ENCODE measurements at regions not wholly inside any gene's neighbourhood (a gene's known extent, or its start where the extent isn't known, plus 50 kb on each side); places are given as distances from the start of the nearest gene placed in this dataset.

DNA sequence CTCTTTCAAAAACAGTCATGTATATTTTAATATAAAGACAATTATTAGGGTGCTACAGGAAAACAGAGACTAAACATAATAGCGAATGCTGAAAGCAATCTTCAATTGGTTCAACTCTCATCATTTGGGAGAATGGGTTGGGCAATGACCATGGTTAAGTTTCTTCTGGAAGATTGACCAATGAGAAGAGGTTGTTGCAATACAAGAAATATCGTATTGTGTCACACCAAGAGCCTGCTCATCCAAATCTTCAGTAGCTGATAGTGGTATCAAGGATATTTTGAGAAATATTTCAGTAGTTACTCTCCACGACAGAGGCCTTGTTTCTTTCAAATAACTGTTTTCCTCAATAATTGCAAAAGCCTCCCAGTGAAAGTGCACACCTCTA, 83.0 kb upstream of the FNDC3A start:
- DNase-seq, result no peak

- no peak for DNase-seq
Observed at GRCh38 chr13:48896312-48896711, 79.4 kb upstream of the FNDC3A start.

GRCh38 chr13:48901781-48902180, 73.9 kb upstream of the FNDC3A start:
- no peak for DNase-seq

DNA sequence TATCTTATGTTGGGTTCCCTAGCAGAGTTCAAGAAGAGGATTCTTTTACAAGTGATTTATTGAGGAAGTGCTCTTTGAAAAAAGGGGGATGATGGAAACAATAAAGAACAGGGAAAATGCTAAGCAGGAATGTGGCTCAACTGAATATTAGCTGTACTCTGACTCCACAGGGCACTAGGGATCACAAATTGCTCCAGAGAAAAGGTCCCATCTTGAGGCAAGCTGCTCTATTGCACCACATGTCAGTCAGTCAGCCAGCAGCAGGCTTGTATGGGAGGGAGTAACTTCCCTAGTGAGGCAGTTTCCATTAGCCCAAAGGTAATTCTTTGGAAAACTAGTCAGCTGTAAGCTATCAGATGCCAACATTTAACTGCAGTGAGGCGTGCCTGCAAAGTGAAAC, 73.3 kb upstream of the FNDC3A start:
- DNase-seq, result no peak

DNA sequence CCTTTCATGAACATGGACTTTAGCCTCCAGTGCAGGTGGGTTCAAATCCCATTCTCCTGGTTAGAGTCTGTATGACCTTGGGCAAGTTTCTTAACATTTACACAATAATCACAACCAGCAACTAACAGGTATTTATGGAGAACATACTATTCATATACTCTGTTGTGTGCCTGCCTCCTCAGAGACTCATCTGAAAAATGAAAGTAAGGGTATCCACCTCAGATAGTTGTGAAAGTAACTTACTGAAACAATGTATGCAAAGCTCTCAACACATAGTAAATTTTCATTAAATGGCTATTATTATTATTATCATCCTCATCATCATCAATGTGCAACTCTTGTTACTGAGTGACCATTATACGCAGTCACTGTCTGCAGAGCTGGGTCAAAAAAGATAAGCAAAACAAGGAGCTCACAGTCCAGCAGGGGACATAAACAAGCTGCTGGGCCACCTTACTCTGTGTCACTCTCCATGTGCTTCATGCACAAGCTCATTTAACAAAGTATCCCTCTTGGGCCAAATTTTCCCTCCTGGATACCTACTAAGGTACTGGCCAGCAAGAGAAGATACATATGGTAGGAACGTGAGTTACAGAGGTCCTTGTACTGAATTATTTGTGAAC, 70.9 kb upstream of the FNDC3A start:
- DNase-seq, result no peak

DNA sequence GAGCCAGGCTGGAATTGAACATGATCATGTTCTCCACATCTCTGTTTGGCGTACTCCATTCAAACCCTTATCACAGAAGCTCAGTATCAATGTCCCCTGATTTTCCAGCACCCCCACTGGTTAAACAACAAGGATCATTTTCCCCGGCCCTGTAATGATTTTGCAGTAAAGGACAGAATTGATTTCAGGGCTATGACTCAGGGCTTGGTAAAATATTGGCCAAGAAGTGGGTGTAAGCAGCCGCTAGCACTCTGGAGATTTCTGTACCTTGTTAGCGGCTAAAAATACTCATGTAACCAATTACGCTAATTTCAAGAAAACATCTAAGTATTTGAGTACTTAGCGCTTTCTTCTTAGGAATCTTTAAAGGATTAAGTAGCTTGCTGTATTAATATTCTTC, 69.5 kb upstream of the FNDC3A start:
- no peak for DNase-seq

DNA sequence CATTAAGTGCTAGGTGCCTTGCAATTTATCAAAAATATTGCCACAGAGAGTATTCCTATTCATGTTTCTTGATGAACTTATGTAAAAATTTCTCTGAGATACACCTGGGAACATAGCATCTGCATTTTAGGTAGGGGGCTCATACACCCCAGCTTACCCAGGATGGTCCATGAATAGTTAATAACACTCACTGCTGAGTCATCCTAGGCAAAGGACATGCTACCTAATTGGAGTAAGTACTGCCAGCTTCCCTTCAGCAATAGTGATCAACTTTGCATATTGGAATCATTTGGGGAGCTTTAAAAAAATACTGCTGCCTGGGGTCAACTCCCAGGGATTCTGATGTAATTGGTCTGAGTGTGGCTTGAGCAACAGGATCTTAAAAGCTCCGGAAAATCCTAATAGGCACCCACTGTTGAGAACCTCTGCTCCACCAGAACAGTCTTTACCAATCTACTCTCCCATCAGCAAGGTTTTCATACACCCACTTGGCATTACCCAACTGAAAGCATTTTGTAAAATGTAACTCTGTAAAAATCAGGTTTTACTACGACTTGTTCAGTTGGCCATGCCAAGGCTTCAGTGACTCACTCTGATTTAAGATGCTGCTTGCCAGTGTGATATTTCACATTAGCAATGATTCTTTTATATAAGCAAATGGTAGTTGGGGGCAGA, 67.2 kb upstream of the FNDC3A start:
- no peak for DNase-seq

DNA sequence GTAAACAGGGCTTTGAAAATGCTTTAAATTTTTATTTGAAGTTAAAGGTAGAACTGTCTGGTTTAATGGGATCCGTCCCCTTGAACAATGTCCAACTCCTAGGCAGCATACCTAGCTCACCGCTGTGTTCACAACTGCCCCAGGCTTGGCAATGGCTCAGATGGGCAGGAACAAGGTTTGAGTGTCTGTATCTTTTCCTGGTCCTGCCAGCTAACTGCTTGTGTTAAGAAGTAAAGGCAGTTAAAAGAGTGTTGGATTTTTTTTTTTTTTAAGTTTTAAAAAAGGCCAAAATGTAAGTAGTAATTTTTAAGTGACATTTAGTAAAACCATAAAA, 66.7 kb upstream of the FNDC3A start:
- DNase-seq, result no peak

DNA sequence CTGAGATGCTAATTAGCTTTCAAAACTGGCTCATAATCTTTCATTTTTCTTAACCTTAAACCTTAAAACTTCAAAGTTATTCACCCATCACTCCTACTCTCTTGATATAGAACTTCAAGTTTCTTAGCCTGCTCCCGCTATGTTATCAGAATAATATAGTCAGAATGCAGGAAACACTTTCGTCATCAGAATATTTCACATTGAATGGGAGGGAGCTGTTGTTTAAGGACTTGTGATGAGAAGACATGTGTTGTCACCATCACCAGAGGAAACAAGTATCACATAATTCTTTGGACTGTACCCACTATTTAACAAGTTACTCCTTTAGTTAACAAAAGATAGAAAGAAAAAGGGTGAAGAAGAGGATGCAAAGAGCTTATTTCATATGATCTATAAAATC, 65.0 kb upstream of the FNDC3A start:
- no peak for DNase-seq

DNA sequence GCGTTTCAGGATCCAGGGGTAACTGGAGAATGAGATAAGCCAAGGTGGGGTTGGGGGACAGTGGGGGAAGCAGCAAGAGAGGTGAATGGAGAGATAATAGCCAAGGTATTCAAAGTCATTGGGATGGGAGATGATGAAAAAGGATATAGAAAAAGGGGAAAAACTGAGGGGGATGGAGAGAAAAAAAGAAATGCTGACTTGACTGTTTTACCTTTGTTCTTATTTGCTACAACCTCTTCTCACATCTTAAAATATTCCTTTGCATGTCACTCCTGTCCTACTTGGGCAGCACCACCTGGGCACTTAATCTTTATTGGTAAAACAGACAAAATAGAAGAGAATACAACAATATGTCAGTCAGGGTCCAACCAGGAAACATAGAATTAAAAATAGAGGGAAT, 56.0 kb upstream of the FNDC3A start:
- no peak for DNase-seq

DNA sequence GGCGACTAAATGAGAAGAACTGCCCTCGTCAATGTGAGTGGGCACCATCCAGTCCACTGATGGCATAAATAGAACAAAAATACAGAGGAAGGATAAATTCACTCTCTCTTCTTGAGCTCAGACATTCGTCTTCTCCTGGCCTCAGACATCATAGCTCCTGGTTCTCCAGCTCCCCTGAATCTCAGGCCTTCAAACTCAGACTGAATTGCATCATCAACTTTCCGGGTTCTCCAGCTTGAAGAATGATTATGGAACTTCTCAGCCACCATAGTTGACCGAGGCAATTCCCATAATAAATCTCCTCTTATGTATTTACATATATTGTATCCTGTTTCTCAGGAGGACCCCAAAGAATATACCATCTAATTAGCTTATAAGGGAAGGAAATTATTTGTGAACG, 55.0 kb upstream of the FNDC3A start:
- no peak for DNase-seq

DNA sequence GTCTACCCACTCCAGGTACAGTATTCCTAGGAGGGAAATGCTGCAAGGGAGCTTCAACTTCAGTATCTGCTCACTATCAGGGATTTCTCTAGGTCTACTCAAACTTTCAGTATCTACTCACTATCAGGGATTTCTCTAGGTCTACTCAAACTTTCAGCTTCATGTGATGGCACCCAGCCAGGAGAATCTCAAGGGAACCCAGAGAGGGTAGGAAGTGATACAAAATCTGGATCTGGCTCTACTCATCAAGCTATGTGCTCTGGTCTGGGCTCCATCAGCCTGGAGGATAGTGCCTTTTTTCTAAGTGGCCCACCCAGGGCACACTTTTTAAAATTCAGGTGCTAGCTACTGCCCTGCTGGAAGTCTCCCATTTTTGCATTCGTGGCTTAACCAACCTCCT, 52.3 kb upstream of the FNDC3A start:
- DNase-seq, result no peak

DNA sequence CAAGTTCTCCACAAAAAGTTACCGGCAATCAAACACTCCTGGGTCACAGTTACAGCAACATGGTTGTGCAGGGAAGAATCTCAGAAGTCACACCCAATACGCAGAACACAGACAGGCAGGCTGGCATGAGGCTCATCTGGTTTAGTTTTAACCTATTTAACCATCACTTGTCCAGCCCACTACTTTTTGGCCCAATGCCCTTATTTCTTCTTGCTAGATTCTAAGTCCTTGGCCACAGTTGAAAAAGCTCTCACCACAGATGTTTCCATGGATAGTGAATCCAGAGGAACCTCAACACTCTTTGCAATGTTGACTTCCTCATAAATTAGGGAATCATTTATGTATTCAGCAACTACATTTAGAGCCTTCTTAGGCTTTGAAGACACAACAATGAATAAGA, 50.7 kb upstream of the FNDC3A start:
- DNase-seq, result no peak
